H1 (cell line): ENCODE measurements at regions not wholly inside any gene's neighbourhood (a gene's known extent, or its start where the extent isn't known, plus 50 kb on each side); places are given as distances from the start of the nearest gene placed in this dataset.
"Not testable (repeated sequence)": the region's sequence is repeated elsewhere in the genome, so short reads cannot be mapped to it uniquely, and the experiment has no call there.

Source experiments
- CTCF ChIA-PET: fragments of 300-600 bp; sonication (Branson Sonifier 250); formaldehyde crosslinking; loops from one replicate; lab custom pipeline; 2021; ENCODE audit not compliant: partially characterized antibody; lab: Charles Lee
- POLR2A ChIA-PET: fragments of 300-600 bp; sonication (Branson Sonifier 250); formaldehyde crosslinking; loops from one replicate; lab custom pipeline; 2021; ENCODE audit warnings: inconsistent platforms; ENCODE audit not compliant: partially characterized antibody; lab: Charles Lee
- DNase-seq, 2 experiments: peaks; one replicate each; pipeline versions ENCODE4 v3.0.0 to v3.0.0-alpha.2; 2010 to 2022; ENCODE audit warnings: low spot score in 2 of 2, low read depth in 1 of 2, mixed read lengths in 1 of 2
- FAIRE-seq: peaks from 2 replicates; lab custom pipeline; 2011; peaks lifted over from hg19 to GRCh38; lab: Jason Lieb, UNC
- H2AFZ ChIP-seq: 2 replicates; pipeline ENCODE4 v1.8.1; 2012; ENCODE audit warnings: low read length, inconsistent platforms
- H2AK5ac ChIP-seq: 2 replicates; pipeline ENCODE4 v1.6.1; 2013; ENCODE audit warnings: low read depth, low read length
- H2BK120ac ChIP-seq: replicated peaks from 2 replicates; pipeline ENCODE3; 2013; ENCODE audit warnings: low read depth, low read length, inconsistent platforms
- H2BK12ac ChIP-seq: 2 replicates; pipeline ENCODE4 v1.6.1; 2013; ENCODE audit warnings: low read depth, low read length
- H2BK15ac ChIP-seq: 2 replicates; pipeline ENCODE4 v1.6.1; 2013; ENCODE audit warnings: low read length
- H2BK20ac ChIP-seq: 2 replicates; pipeline ENCODE4 v1.6.1; 2013; ENCODE audit warnings: low read length
- H2BK5ac ChIP-seq: 2 replicates; pipeline ENCODE4 v1.6.1; 2013; ENCODE audit warnings: low read depth, low read length
- H3K14ac ChIP-seq: 2 replicates; pipeline ENCODE4 v1.6.1; 2013; ENCODE audit warnings: inconsistent platforms; ENCODE audit not compliant: insufficient read length
- H3K18ac ChIP-seq: 2 replicates; pipeline ENCODE4 v1.6.1; 2013; ENCODE audit warnings: low read length; ENCODE audit errors: extremely low read depth
- H3K23ac ChIP-seq: 2 replicates; pipeline ENCODE4 v1.6.1; 2013; ENCODE audit warnings: inconsistent platforms; ENCODE audit not compliant: insufficient read length
- H3K23me2 ChIP-seq: 2 replicates; pipeline ENCODE4 v1.6.1; 2013; ENCODE audit warnings: low read depth, low read length
- H3K27ac ChIP-seq: 2 replicates; pipeline ENCODE4 v1.6.1; 2011; ENCODE audit warnings: low read depth, low read length, inconsistent platforms
- H3K27me3 ChIP-seq, 4 experiments: replicated peaks in 1 of 4; 1 replicate in 1 of 4; 2 replicates in 3 of 4; pipeline versions ENCODE4 v1.6.1 to v1.8.1; 2011 to 2013; ENCODE audit warnings: low read length in 3 of 4, mild to moderate bottlenecking in 3 of 4, inconsistent platforms in 2 of 4, mixed read lengths in 2 of 4, moderate library complexity in 1 of 4; ENCODE audit not compliant: control insufficient read depth in 3 of 4, insufficient read depth in 3 of 4; ENCODE audit errors: extremely low read depth in 1 of 4
- H3K36me3 ChIP-seq, 4 experiments: 2 replicates each; pipeline versions ENCODE4 v1.6.1 to v1.8.1; 2011 to 2013; ENCODE audit warnings: mild to moderate bottlenecking in 4 of 4, low read length in 3 of 4, moderate library complexity in 2 of 4, control low read depth in 1 of 4, inconsistent platforms in 1 of 4; ENCODE audit not compliant: insufficient read depth in 4 of 4, control insufficient read depth in 2 of 4
- H3K4ac ChIP-seq: replicated peaks from 2 replicates; pipeline ENCODE3; 2013; ENCODE audit warnings: low read length, low read depth, mixed read lengths, inconsistent platforms; ENCODE audit not compliant: insufficient read length
- H3K4me1 ChIP-seq, 4 experiments: replicated peaks in 1 of 4; 1 replicate in 1 of 4; 2 replicates in 3 of 4; pipeline versions ENCODE4 v1.6.1 to v1.8.1; 2011 to 2013; ENCODE audit warnings: low read length in 3 of 4, inconsistent platforms in 2 of 4, mixed read lengths in 1 of 4; ENCODE audit not compliant: insufficient read depth in 4 of 4, control insufficient read depth in 3 of 4
- H3K4me2 ChIP-seq, 2 experiments: 2 replicates each; pipeline versions ENCODE4 v1.6.1 to v1.8.1; 2011 to 2013; ENCODE audit warnings: low read depth in 2 of 2, low read length in 2 of 2, control low read depth in 1 of 2, inconsistent platforms in 1 of 2, mild to moderate bottlenecking in 1 of 2; ENCODE audit not compliant: insufficient read depth in 1 of 2
- H3K4me3 ChIP-seq, 4 experiments: fragments of 200-600, 300-600 bp in 1 of 4; sonication (generic), shearing (Covaris generic), sonication (Bioruptor Twin) in 1 of 4; 2 replicates each; pipeline versions ENCODE4 v1.5.1 to v1.8.1; 2011 to 2016; ENCODE audit warnings: low read length in 4 of 4, low read depth in 3 of 4, control low read depth in 2 of 4, inconsistent platforms in 2 of 4, mild to moderate bottlenecking in 2 of 4, mixed read lengths in 1 of 4, moderate library complexity in 1 of 4; ENCODE audit not compliant: insufficient read depth in 2 of 4; ENCODE audit errors: extremely low read depth in 1 of 4
- H3K56ac ChIP-seq: replicated peaks from 2 replicates; pipeline ENCODE3; 2013; ENCODE audit warnings: low read depth, mild to moderate bottlenecking, mixed read lengths, low read length, inconsistent platforms; ENCODE audit not compliant: insufficient read length
- H3K79me1 ChIP-seq: 2 replicates; pipeline ENCODE4 v1.6.1; 2013; ENCODE audit warnings: low read depth, low read length, control low read depth
- H3K79me2 ChIP-seq, 2 experiments: 2 replicates each; pipeline versions ENCODE4 v1.6.1 to v1.8.1; 2012 to 2013; ENCODE audit warnings: low read length in 2 of 2, mild to moderate bottlenecking in 2 of 2, inconsistent platforms in 1 of 2; ENCODE audit not compliant: insufficient read depth in 2 of 2, control insufficient read depth in 1 of 2
- H3K9ac ChIP-seq, 4 experiments: replicated peaks in 1 of 4; 1 replicate in 1 of 4; 2 replicates in 3 of 4; pipeline versions ENCODE4 v1.6.1 to v1.8.1; 2011 to 2013; ENCODE audit warnings: low read depth in 3 of 4, low read length in 3 of 4, control low read depth in 2 of 4, mild to moderate bottlenecking in 2 of 4, moderate library complexity in 2 of 4, inconsistent platforms in 1 of 4; ENCODE audit errors: extremely low read depth in 1 of 4
- H3K9me3 ChIP-seq, 2 experiments: 2 replicates each; pipeline versions ENCODE4 v1.6.1 to v1.8.1; 2012 to 2013; ENCODE audit warnings: mild to moderate bottlenecking in 2 of 2, moderate library complexity in 2 of 2, control low read depth in 1 of 2, inconsistent platforms in 1 of 2, low read depth in 1 of 2, low read length in 1 of 2, mixed read lengths in 1 of 2; ENCODE audit not compliant: insufficient read depth in 2 of 2
- H4K20me1 ChIP-seq, 2 experiments: replicated peaks in 1 of 2; 2 replicates each; pipeline versions ENCODE3 to v1.8.1; 2011 to 2013; ENCODE audit warnings: inconsistent platforms in 2 of 2, low read length in 2 of 2, mild to moderate bottlenecking in 1 of 2; ENCODE audit not compliant: insufficient read depth in 2 of 2, control insufficient read depth in 1 of 2
- H4K5ac ChIP-seq: 2 replicates; pipeline ENCODE4 v1.6.1; 2013; ENCODE audit warnings: low read length, low read depth, mixed read lengths, inconsistent platforms; ENCODE audit not compliant: insufficient read length
- H4K8ac ChIP-seq: 2 replicates; pipeline ENCODE4 v1.8.0; 2013; ENCODE audit warnings: mild to moderate bottlenecking, moderate library complexity, low read length, inconsistent platforms; ENCODE audit not compliant: insufficient read depth; ENCODE audit errors: extremely low read depth
- H4K91ac ChIP-seq: replicated peaks from 2 replicates; pipeline ENCODE3; 2013; ENCODE audit warnings: low read length, mixed read lengths, inconsistent platforms; ENCODE audit not compliant: insufficient read length
- whole genome bisulfite sequencing, 2 experiments: shearing (Covaris generic) in 1 of 2; methylation state at CpG; one replicate each; pipeline versions ENCODE4 v1.1.6 to v1.1.7; 2013 to 2015; ENCODE audit warnings: low lambda C conversion rate in 2 of 2, mixed read lengths in 2 of 2, inconsistent platforms in 1 of 2, low coverage in 1 of 2, missing lambda C conversion rate in 1 of 2; ENCODE audit not compliant: insufficient replicate concordance in 2 of 2, insufficient coverage in 1 of 2, insufficient read length in 1 of 2; ENCODE audit errors: extremely low coverage in 1 of 2, missing lambda C conversion rate in 1 of 2; 5-methylcytosine and 5-hydroxymethylcytosine counted together

DNA sequence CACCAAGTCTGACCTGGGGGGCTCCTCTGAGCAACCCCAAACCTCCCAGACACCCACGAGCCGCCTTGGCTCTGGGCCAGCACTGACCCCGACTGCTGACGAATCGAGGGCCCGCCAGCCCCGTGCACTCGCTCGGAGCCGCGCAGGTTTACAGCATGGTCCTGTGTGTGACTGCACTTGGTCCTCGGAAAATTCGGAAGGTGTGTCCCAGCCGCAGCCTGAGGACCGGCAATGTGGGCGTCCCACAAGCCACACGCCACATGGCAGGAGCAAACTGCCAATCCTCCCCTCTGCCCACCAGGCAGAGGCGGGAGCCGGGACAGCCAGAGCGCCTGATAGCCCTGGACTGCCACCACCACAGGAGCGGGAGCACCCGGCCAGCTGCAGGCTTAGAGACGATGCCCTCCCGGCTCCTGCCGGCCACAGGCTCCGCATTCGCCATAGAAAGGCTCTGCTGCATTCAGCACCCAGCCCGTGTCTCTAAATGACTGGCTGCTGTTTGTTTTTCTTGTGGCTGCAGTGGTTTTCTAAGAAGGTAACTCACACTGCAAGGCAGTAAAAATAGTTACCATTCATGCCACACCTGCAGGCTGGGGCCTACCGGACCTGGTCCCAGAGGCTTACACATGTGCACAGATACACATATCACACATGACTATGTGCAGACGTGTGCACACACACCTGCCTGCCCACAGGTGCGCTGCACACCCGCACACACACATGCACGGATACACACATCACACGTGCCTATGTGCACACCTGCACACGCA is 5415.3 kb upstream of the TPTE start:
- H3K27ac ChIP-seq, H4K8ac ChIP-seq, H3K23me2 ChIP-seq, H2BK12ac ChIP-seq, H3K4me3 ChIP-seq, H3K4ac ChIP-seq, H3K9ac ChIP-seq, H3K36me3 ChIP-seq, H2BK15ac ChIP-seq, H2BK20ac ChIP-seq, CTCF ChIA-PET, DNase-seq, H3K79me1 ChIP-seq, H2BK5ac ChIP-seq, FAIRE-seq, H4K5ac ChIP-seq, H2BK120ac ChIP-seq, POLR2A ChIA-PET, H3K27me3 ChIP-seq, H3K14ac ChIP-seq, H3K23ac ChIP-seq, H2AFZ ChIP-seq, H3K18ac ChIP-seq, H3K4me2 ChIP-seq, H4K91ac ChIP-seq, H3K4me1 ChIP-seq, H4K20me1 ChIP-seq, H2AK5ac ChIP-seq, H3K56ac ChIP-seq, H3K79me2 ChIP-seq, H3K9me3 ChIP-seq: not testable (repeated sequence)
- WGBS, 2 experiments: 97% methylated on average over 5 of the region's 35 CpGs; no CpG with 5 or more reads in 1 of the 2 experiments
